HepG2 (cell line): ENCODE measurements at regions not wholly inside any gene's neighbourhood (a gene's known extent, or its start where the extent isn't known, plus 50 kb on each side); places are given as distances from the start of the nearest gene placed in this dataset.

ENCODE experiments used
- ASH2L ChIP-seq: fragments of 300-600, 200-600 bp; sonication (generic); IDR thresholded peaks from 2 replicates; pipeline ENCODE4 v1.7.0; 2017; ENCODE audit warnings: low read depth, mild to moderate bottlenecking, moderate library complexity, mixed read lengths, low read length; ENCODE audit not compliant: insufficient read length
- HNRNPL ChIP-seq: fragments of 200-400 bp; formaldehyde crosslinking; IDR thresholded peaks from 2 replicates; pipeline ENCODE4 v1.6.1; 2017; ENCODE audit warnings: mild to moderate bottlenecking, low read depth, low read length
- MIXL1 ChIP-seq: IDR thresholded peaks from 2 replicates; pipeline ENCODE4 v1.6.1; 2016
- MTF2 ChIP-seq: sonication (generic); formaldehyde crosslinking; IDR thresholded peaks from 2 replicates; pipeline ENCODE4 v1.5.0; 2020; ENCODE audit warnings: missing genetic modification reagents, borderline replicate concordance
- NR2F6 ChIP-seq, 2 experiments: IDR thresholded peaks; 2 replicates each; pipeline ENCODE4 v1.6.1; 2016; ENCODE audit warnings: antibody characterized with exemption in 1 of 2, mild to moderate bottlenecking in 1 of 2
- POLR2AphosphoS5 ChIP-seq: IDR thresholded peaks from 2 replicates; pipeline ENCODE4 v1.6.1; 2012; ENCODE audit warnings: low read depth, low read length
- SOX5 ChIP-seq: IDR thresholded peaks from 2 replicates; pipeline ENCODE4 v1.6.1; 2016; ENCODE audit warnings: borderline replicate concordance
- ZNF20 ChIP-seq: sonication (generic); formaldehyde crosslinking; IDR thresholded peaks from 2 replicates; pipeline ENCODE4 v1.4.0; 2020; ENCODE audit warnings: mild to moderate bottlenecking, moderate library complexity, missing genetic modification reagents
- ZNF446 ChIP-seq: sonication (generic); formaldehyde crosslinking; IDR thresholded peaks from 2 replicates; pipeline ENCODE4 v1.5.0; 2020; ENCODE audit warnings: mild to moderate bottlenecking, missing genetic modification reagents
- ZNF589 ChIP-seq: sonication (generic); formaldehyde crosslinking; conservative IDR thresholded peaks from 2 replicates; pipeline ENCODE4 v1.8.0; 2022; ENCODE audit warnings: mild to moderate bottlenecking, moderate library complexity, missing genetic modification reagents
- ZNF792 ChIP-seq: IDR thresholded peaks from 2 replicates; pipeline ENCODE4 v1.6.1; 2016
- TF ChIP-seq, protein P1 (sequence below): sonication (generic); formaldehyde crosslinking; conservative IDR thresholded peaks from 2 replicates; pipeline ENCODE4 v1.4.0; 2020; ENCODE audit warnings: missing genetic modification reagents
- TF ChIP-seq, protein P2 (sequence below): sonication (generic); formaldehyde crosslinking; IDR thresholded peaks from 2 replicates; pipeline ENCODE4 v1.8.1; 2022; ENCODE audit warnings: mild to moderate bottlenecking, missing genetic modification reagents
- TF ChIP-seq, protein P3 (sequence below): sonication (generic); formaldehyde crosslinking; IDR thresholded peaks from 2 replicates; pipeline ENCODE4 v1.9.0; 2021; ENCODE audit warnings: missing genetic modification reagents, borderline replicate concordance
- TF ChIP-seq, protein P4 (sequence below): sonication (generic); formaldehyde crosslinking; conservative IDR thresholded peaks from 2 replicates; pipeline ENCODE4 v1.8.1; 2023; ENCODE audit warnings: missing genetic modification reagents
- TF ChIP-seq, protein P5 (sequence below): sonication (generic); formaldehyde crosslinking; IDR thresholded peaks from 2 replicates; pipeline ENCODE4 v1.5.1; 2020; ENCODE audit warnings: mild to moderate bottlenecking, missing genetic modification reagents, borderline replicate concordance

DNA sequence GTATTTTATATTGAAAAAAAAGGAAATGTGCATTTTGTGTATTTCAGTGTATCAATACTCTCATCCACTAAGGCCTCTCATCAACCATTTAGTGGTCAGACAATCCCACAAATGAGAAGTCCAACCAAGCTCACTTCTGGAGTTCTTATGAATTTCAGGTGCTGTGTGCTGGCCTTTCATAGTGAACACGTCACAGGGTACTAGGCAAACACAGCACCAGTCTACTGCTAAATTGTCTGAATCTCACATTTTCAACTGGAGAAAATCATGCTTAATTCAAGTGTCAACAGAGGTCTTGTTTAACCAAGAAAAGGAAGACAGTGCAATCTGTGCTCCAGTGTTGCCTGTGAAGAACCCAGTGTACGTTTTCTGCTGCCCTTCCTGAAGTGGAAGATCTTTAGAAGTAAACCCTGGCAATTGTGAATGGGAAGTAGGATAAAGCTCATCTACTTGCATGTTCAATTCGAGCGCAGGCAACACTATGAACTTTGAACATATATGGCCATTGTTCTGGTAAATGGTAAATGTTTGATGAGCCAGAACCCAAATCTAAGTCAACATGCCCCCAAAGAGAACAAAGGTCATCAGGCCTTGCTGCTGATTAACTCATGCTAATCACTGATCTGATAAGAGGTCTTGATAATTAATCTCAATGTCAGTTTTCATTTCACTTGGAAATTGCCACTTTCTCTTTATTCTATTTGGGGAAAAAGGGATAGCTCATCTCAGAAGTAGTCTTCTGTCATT lies 439.2 kb upstream of the SOX9 start (continued):
- TF ChIP-seq NR2F6 (IDR thresholded peaks at IDR 0.05) (peak; percentile 93), NR2F6 (CRISPR knock-in tag; IDR thresholded peaks at IDR 0.05) (peak; percentile 88), ZNF589 (CRISPR knock-in tag) (no peak), MIXL1 (CRISPR knock-in tag) (peak; percentile 99), ZNF792 (CRISPR knock-in tag) (peak; percentile 85; the same call in 1 of the 2 replicates), MTF2 (CRISPR knock-in tag) (no peak), HNRNPL (no peak), ASH2L (peak; percentile 100), POLR2AphosphoS5 (peak; percentile 41), SOX5 (peak; percentile 99), ZNF446 (CRISPR knock-in tag) (no peak), ZNF20 (CRISPR knock-in tag) (no peak)
- TF ChIP-seq, protein P1, sequence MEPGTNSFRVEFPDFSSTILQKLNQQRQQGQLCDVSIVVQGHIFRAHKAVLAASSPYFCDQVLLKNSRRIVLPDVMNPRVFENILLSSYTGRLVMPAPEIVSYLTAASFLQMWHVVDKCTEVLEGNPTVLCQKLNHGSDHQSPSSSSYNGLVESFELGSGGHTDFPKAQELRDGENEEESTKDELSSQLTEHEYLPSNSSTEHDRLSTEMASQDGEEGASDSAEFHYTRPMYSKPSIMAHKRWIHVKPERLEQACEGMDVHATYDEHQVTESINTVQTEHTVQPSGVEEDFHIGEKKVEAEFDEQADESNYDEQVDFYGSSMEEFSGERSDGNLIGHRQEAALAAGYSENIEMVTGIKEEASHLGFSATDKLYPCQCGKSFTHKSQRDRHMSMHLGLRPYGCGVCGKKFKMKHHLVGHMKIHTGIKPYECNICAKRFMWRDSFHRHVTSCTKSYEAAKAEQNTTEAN (CRISPR knock-in tag) = no peak
- TF ChIP-seq, protein P2, sequence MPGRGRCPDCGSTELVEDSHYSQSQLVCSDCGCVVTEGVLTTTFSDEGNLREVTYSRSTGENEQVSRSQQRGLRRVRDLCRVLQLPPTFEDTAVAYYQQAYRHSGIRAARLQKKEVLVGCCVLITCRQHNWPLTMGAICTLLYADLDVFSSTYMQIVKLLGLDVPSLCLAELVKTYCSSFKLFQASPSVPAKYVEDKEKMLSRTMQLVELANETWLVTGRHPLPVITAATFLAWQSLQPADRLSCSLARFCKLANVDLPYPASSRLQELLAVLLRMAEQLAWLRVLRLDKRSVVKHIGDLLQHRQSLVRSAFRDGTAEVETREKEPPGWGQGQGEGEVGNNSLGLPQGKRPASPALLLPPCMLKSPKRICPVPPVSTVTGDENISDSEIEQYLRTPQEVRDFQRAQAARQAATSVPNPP = no peak
- TF ChIP-seq, protein P3, sequence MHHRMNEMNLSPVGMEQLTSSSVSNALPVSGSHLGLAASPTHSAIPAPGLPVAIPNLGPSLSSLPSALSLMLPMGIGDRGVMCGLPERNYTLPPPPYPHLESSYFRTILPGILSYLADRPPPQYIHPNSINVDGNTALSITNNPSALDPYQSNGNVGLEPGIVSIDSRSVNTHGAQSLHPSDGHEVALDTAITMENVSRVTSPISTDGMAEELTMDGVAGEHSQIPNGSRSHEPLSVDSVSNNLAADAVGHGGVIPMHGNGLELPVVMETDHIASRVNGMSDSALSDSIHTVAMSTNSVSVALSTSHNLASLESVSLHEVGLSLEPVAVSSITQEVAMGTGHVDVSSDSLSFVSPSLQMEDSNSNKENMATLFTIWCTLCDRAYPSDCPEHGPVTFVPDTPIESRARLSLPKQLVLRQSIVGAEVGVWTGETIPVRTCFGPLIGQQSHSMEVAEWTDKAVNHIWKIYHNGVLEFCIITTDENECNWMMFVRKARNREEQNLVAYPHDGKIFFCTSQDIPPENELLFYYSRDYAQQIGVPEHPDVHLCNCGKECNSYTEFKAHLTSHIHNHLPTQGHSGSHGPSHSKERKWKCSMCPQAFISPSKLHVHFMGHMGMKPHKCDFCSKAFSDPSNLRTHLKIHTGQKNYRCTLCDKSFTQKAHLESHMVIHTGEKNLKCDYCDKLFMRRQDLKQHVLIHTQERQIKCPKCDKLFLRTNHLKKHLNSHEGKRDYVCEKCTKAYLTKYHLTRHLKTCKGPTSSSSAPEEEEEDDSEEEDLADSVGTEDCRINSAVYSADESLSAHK (CRISPR knock-in tag) = no peak
- TF ChIP-seq, protein P4, sequence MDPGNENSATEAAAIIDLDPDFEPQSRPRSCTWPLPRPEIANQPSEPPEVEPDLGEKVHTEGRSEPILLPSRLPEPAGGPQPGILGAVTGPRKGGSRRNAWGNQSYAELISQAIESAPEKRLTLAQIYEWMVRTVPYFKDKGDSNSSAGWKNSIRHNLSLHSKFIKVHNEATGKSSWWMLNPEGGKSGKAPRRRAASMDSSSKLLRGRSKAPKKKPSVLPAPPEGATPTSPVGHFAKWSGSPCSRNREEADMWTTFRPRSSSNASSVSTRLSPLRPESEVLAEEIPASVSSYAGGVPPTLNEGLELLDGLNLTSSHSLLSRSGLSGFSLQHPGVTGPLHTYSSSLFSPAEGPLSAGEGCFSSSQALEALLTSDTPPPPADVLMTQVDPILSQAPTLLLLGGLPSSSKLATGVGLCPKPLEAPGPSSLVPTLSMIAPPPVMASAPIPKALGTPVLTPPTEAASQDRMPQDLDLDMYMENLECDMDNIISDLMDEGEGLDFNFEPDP (CRISPR knock-in tag) = no peak
- TF ChIP-seq, protein P5, sequence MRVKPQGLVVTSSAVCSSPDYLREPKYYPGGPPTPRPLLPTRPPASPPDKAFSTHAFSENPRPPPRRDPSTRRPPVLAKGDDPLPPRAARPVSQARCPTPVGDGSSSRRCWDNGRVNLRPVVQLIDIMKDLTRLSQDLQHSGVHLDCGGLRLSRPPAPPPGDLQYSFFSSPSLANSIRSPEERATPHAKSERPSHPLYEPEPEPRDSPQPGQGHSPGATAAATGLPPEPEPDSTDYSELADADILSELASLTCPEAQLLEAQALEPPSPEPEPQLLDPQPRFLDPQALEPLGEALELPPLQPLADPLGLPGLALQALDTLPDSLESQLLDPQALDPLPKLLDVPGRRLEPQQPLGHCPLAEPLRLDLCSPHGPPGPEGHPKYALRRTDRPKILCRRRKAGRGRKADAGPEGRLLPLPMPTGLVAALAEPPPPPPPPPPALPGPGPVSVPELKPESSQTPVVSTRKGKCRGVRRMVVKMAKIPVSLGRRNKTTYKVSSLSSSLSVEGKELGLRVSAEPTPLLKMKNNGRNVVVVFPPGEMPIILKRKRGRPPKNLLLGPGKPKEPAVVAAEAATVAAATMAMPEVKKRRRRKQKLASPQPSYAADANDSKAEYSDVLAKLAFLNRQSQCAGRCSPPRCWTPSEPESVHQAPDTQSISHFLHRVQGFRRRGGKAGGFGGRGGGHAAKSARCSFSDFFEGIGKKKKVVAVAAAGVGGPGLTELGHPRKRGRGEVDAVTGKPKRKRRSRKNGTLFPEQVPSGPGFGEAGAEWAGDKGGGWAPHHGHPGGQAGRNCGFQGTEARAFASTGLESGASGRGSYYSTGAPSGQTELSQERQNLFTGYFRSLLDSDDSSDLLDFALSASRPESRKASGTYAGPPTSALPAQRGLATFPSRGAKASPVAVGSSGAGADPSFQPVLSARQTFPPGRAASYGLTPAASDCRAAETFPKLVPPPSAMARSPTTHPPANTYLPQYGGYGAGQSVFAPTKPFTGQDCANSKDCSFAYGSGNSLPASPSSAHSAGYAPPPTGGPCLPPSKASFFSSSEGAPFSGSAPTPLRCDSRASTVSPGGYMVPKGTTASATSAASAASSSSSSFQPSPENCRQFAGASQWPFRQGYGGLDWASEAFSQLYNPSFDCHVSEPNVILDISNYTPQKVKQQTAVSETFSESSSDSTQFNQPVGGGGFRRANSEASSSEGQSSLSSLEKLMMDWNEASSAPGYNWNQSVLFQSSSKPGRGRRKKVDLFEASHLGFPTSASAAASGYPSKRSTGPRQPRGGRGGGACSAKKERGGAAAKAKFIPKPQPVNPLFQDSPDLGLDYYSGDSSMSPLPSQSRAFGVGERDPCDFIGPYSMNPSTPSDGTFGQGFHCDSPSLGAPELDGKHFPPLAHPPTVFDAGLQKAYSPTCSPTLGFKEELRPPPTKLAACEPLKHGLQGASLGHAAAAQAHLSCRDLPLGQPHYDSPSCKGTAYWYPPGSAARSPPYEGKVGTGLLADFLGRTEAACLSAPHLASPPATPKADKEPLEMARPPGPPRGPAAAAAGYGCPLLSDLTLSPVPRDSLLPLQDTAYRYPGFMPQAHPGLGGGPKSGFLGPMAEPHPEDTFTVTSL = peak; percentile 98
